CD4-positive, alpha-beta T cell treated with Interleukin-4 for 4 hours (primary cell): ENCODE measurements at regions not wholly inside any gene's neighbourhood (a gene's known extent, or its start where the extent isn't known, plus 50 kb on each side); places are given as distances from the start of the nearest gene placed in this dataset.

Source experiments
- DNase-seq: peaks from one replicate; pipeline ENCODE4 v3.0.0-alpha.2; 2020

GRCh38 chr20:10807013-10807412 lies 133.2 kb upstream of the JAG1 start:
- DNase-seq = no peak

- DNase-seq = no peak
Observed at GRCh38 chr20:10812759-10813327, 139.0 kb upstream of the JAG1 start.

GRCh38 chr20:10823585-10823984 lies 149.8 kb upstream of the JAG1 start:
- no peak for DNase-seq

- no peak for DNase-seq
Observed at GRCh38 chr20:10824750-10825500, 151.1 kb upstream of the JAG1 start.

- DNase-seq = no peak
Observed at GRCh38 chr20:10826111-10826510, 152.3 kb upstream of the JAG1 start.

GRCh38 chr20:10828180-10828579 lies 154.4 kb upstream of the JAG1 start:
- no peak for DNase-seq

- no peak for DNase-seq
Observed at GRCh38 chr20:10832141-10832540, 158.3 kb upstream of the JAG1 start.

GRCh38 chr20:10837901-10838300 lies 164.1 kb upstream of the JAG1 start:
- DNase-seq = no peak

- no peak for DNase-seq
Observed at GRCh38 chr20:10842116-10842515, 168.3 kb upstream of the JAG1 start.

- DNase-seq = no peak
Observed at GRCh38 chr20:10843146-10843711, 169.4 kb upstream of the JAG1 start.

- DNase-seq = no peak
Observed at GRCh38 chr20:10846766-10847165, 173.0 kb upstream of the JAG1 start.

- no peak for DNase-seq
Observed at GRCh38 chr20:10848810-10849370, 175.1 kb upstream of the JAG1 start.

GRCh38 chr20:10853176-10853575 lies 179.4 kb upstream of the JAG1 start:
- DNase-seq = no peak

GRCh38 chr20:10853731-10854130 lies 179.9 kb upstream of the JAG1 start:
- no peak for DNase-seq

- DNase-seq = no peak
Observed at GRCh38 chr20:10854976-10855375, 181.2 kb upstream of the JAG1 start.

- no peak for DNase-seq
Observed at GRCh38 chr20:10855778-10856177, 182.0 kb upstream of the JAG1 start.

- DNase-seq = no peak
Observed at GRCh38 chr20:10856237-10857015, 182.6 kb upstream of the JAG1 start.

- no peak for DNase-seq
Observed at GRCh38 chr20:10857352-10858070, 183.7 kb upstream of the JAG1 start.

GRCh38 chr20:10861090-10861489 lies 187.3 kb upstream of the JAG1 start:
- DNase-seq = no peak

GRCh38 chr20:10861619-10862018 lies 187.8 kb upstream of the JAG1 start:
- no peak for DNase-seq

- DNase-seq = no peak
Observed at GRCh38 chr20:10863337-10864060, 189.7 kb upstream of the JAG1 start.

GRCh38 chr20:10864076-10864672 lies 190.4 kb upstream of the JAG1 start:
- DNase-seq = no peak
